ENCODE measurements at regions not wholly inside any gene's neighbourhood (a gene's known extent, or its start where the extent isn't known, plus 50 kb on each side); places are given as distances from the start of the nearest gene placed in this dataset.

DNA sequence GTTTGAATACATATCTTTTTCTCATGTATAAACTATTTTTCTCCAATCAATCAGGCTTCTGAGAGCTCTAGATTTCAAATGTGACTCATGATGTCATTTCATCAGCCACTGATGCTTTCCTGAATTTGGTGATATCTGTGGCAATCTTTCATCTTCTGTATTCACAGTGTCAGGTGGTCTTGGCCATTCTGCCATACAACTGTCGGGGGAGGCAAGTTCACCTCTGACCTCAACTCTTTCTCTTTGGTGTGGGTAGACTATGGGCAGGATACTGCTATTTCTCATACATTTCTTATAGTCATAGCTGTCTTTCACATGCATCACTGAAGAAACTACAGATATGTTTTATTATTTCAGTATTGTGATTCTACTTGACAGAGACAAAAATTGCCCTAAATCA, 414.1 kb upstream of the MEF2C start:
- Histone ChIP-seq H3K9me2 (ENCODE audit: insufficient read depth, low read length) (no peaks in the 10 kb centered on the region), H3K79me2 (replicated peaks; ENCODE audit: insufficient read depth, low read length) (no peaks in the 10 kb centered on the region), H4K20me1 (ENCODE audit: insufficient read depth) (no peaks in the 10 kb centered on the region), H3K36me3 (ENCODE audit: insufficient read depth, low read length) (no peaks in the 10 kb centered on the region), H3F3A (ENCODE audit: insufficient read depth, low read length, poor library complexity, severe bottlenecking) (no peaks in the 10 kb centered on the region), H3K27ac (ENCODE audit: low read length) (no peak overlapping the region), H2AFZ (ENCODE audit: low read depth, low read length) (no peak overlapping the region), H3K27me3 (ENCODE audit: insufficient read depth, low read depth, low read length) (no peaks in the 10 kb centered on the region), H3K9ac (ENCODE audit: low read length) (no peak overlapping the region), H3K9me3 (ENCODE audit: low read length) (no peaks in the 10 kb centered on the region), H3K4me2 (ENCODE audit: low read length) (no peak overlapping the region), H3K4me3 (ENCODE audit: low read length) (no peak overlapping the region)
- TF ChIP-seq, protein P1, sequence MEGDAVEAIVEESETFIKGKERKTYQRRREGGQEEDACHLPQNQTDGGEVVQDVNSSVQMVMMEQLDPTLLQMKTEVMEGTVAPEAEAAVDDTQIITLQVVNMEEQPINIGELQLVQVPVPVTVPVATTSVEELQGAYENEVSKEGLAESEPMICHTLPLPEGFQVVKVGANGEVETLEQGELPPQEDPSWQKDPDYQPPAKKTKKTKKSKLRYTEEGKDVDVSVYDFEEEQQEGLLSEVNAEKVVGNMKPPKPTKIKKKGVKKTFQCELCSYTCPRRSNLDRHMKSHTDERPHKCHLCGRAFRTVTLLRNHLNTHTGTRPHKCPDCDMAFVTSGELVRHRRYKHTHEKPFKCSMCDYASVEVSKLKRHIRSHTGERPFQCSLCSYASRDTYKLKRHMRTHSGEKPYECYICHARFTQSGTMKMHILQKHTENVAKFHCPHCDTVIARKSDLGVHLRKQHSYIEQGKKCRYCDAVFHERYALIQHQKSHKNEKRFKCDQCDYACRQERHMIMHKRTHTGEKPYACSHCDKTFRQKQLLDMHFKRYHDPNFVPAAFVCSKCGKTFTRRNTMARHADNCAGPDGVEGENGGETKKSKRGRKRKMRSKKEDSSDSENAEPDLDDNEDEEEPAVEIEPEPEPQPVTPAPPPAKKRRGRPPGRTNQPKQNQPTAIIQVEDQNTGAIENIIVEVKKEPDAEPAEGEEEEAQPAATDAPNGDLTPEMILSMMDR (IDR thresholded peaks at IDR 0.05; ENCODE audit: poor library complexity, severe bottlenecking) = no peak
- no peak for TF ChIP-seq MXI1 (conservative IDR thresholded peaks at IDR 0.05; ENCODE audit: poor library complexity, severe bottlenecking)
- TF ChIP-seq RAD21 (conservative IDR thresholded peaks at IDR 0.05) = no peak

DNA sequence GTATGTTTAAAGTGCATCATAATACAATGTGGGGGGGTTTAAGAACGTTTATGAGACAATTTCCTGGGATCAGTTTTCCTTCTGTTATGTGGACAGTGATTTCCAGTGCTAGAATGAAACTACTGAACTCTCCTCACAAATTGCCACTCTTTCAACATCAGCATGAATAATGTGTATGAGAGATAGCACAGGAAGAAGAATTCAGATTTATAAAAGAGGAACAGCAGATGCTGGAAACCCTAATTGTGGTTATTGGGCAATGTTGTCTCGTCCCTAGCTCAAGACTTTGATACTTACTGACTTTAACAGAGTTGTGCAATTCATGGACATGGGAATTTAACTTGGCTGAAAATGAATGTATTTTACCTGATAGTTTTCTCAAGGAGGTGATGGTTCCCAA, 410.8 kb upstream of the MEF2C start:
- H3K79me2 ChIP-seq (replicated peaks; ENCODE audit: insufficient read depth, low read length) = no peaks in the 10 kb centered on the region
- no peak overlapping the region for H3K4me2 ChIP-seq (ENCODE audit: low read length)
- H3K27me3 ChIP-seq (ENCODE audit: insufficient read depth, low read depth, low read length) = no peaks in the 10 kb centered on the region
- H3K27ac ChIP-seq (ENCODE audit: low read length) = no peak overlapping the region
- H3K9me2 ChIP-seq (ENCODE audit: insufficient read depth, low read length) = no peaks in the 10 kb centered on the region
- no peaks in the 10 kb centered on the region for H4K20me1 ChIP-seq (ENCODE audit: insufficient read depth)
- H2AFZ ChIP-seq (ENCODE audit: low read depth, low read length) = no peak overlapping the region
- TF ChIP-seq RAD21 (conservative IDR thresholded peaks at IDR 0.05) = no peak
- TF ChIP-seq EZH2 (IDR thresholded peaks at IDR 0.05; ENCODE audit: borderline replicate concordance, insufficient read depth, low read length, poor library complexity, severe bottlenecking) = no peak
- TF ChIP-seq EP300 (conservative IDR thresholded peaks at IDR 0.05; ENCODE audit: poor library complexity, severe bottlenecking) = no peak
- TF ChIP-seq TAF1 (IDR thresholded peaks at IDR 0.05; ENCODE audit: low read depth) = no peak
- TF ChIP-seq, protein P2, sequence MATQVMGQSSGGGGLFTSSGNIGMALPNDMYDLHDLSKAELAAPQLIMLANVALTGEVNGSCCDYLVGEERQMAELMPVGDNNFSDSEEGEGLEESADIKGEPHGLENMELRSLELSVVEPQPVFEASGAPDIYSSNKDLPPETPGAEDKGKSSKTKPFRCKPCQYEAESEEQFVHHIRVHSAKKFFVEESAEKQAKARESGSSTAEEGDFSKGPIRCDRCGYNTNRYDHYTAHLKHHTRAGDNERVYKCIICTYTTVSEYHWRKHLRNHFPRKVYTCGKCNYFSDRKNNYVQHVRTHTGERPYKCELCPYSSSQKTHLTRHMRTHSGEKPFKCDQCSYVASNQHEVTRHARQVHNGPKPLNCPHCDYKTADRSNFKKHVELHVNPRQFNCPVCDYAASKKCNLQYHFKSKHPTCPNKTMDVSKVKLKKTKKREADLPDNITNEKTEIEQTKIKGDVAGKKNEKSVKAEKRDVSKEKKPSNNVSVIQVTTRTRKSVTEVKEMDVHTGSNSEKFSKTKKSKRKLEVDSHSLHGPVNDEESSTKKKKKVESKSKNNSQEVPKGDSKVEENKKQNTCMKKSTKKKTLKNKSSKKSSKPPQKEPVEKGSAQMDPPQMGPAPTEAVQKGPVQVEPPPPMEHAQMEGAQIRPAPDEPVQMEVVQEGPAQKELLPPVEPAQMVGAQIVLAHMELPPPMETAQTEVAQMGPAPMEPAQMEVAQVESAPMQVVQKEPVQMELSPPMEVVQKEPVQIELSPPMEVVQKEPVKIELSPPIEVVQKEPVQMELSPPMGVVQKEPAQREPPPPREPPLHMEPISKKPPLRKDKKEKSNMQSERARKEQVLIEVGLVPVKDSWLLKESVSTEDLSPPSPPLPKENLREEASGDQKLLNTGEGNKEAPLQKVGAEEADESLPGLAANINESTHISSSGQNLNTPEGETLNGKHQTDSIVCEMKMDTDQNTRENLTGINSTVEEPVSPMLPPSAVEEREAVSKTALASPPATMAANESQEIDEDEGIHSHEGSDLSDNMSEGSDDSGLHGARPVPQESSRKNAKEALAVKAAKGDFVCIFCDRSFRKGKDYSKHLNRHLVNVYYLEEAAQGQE (IDR thresholded peaks at IDR 0.05; ENCODE audit: borderline replicate concordance) = no peak
- TF ChIP-seq, protein P1 (IDR thresholded peaks at IDR 0.05; ENCODE audit: poor library complexity, severe bottlenecking) = no peak
- TF ChIP-seq SMC3 (conservative IDR thresholded peaks at IDR 0.05; ENCODE audit: poor library complexity) = no peak
- TF ChIP-seq POLR2AphosphoS5 (IDR thresholded peaks at IDR 0.05) = no peak
- no peak for TF ChIP-seq MXI1 (conservative IDR thresholded peaks at IDR 0.05; ENCODE audit: poor library complexity, severe bottlenecking)
- H3K4me3 ChIP-seq (ENCODE audit: low read length) = no peak overlapping the region
- H3K36me3 ChIP-seq (ENCODE audit: insufficient read depth, low read length) = no peaks in the 10 kb centered on the region
- no peaks in the 10 kb centered on the region for H3F3A ChIP-seq (ENCODE audit: insufficient read depth, low read length, poor library complexity, severe bottlenecking)
- H3K9me3 ChIP-seq (ENCODE audit: low read length) = no peaks in the 10 kb centered on the region
- no peak overlapping the region for H3K9ac ChIP-seq (ENCODE audit: low read length)

Measured in neural cell (in vitro differentiated cells).